NCI-H226 (cell line): ENCODE measurements at regions not wholly inside any gene's neighbourhood (a gene's known extent, or its start where the extent isn't known, plus 50 kb on each side); places are given as distances from the start of the nearest gene placed in this dataset.
A peak's percentile ranks its signal among the peaks of the same experiment; 100 is the strongest.

ENCODE experiments used
- DNase-seq: peaks from one replicate; pipeline ENCODE4 v3.0.0-alpha.2; 2015

GRCh38 chr15:35736150-35736549 lies 190.2 kb upstream of the DPH6 start:
- no peak for DNase-seq

GRCh38 chr15:35737441-35737840 lies 191.5 kb upstream of the DPH6 start:
- DNase-seq = no peak

- no peak for DNase-seq
These were observed 192.4 kb upstream of the DPH6 start for GRCh38 chr15:35738370-35738769.

GRCh38 chr15:35740761-35741160 lies 194.8 kb upstream of the DPH6 start:
- DNase-seq = peak; percentile 11

- DNase-seq = no peak
These were observed 195.4 kb upstream of the DPH6 start for GRCh38 chr15:35741395-35741794.

DNA sequence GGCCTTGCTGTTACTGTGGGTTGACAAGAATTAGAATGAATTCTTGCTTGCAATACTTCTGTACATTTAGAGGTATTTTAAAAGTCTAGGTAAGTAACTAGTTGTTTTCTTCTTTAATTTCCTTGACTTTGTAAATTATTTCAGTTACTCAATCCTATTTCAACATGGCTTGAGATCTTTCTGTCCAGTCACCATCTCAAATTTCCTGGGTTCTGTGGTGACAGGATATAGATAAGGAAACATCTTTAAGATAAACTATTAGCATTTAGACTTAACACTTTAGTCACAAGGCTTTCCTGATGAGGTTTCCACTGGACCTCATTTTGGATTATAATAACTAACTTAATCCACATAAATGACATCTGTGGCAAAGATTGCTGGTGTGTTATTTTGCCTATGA lies 195.9 kb upstream of the DPH6 start:
- DNase-seq = no peak

- no peak for DNase-seq
These were observed 197.4 kb upstream of the DPH6 start for GRCh38 chr15:35743321-35743720.

GRCh38 chr15:35746121-35746520 lies 200.2 kb upstream of the DPH6 start:
- DNase-seq = peak; percentile 36

DNA sequence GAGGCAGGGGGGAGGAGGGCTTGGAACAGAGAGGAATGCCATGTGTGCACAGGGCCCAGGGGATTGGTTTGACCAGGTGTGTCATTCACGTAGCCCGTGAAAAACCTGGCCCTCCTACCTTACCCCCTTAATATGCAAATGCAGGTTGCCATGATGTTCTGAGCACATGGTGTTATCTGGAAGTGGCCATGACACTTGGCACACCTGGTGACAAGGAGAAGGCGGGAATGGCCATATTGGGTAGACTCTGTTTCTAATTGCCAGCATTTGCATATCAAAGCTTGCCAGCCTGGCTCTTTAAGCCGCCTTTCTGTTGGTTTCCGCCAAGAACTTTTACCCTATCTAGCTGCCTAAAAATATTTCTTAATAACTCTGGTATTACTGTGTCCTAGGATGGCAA lies 202.1 kb upstream of the DPH6 start:
- no peak for DNase-seq

DNA sequence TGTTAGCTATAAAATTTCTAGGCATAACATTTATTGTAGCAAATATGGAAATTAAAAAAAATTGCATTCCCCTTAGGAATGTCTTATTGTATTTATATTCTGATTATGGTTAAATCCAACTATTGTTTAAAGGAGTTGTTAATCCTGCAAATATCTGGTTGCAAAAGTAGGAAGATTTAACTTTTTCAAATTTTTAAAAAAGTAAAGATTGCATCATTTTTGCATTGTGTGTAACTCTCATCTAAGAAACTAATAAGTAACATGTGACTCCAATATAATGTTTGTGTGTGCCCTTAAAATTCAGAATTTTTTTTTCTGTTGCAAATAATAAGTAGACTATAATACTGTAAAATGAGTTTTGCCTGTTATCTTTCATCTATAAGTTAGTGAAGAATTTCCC lies 204.1 kb upstream of the DPH6 start:
- DNase-seq = no peak

DNA sequence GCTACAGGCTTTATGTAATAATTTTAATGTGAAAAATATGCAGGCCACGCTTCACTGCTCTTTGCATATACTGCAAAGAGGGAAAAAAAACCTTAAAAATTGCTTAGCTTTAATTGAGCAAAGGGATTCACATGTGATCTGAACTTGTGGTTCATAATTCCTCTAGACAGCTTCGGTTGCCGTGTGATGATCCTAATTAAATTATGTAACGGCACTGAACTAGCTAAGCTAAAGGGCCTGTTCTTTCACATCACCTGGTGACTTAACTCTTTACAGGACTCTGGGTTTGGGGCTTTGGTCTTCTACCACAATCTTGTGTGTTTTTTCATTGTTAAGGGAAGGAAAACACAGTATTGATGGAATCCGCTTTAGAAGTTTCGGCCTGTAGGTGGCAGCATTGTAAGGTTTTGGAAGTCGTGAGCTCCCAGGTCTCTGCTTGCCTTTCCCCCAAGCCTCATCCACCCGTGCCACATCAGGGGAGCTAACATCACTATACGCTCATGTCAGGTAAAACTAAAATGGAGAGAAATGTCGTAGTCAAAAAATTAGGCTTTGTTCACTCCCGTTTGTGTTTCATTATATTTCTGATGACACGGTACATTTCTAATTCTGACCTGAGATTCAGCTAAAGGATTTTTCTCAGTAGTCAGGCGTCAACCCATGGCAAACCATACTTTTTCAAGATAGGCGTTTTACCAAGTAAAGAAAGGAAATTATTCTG lies 205.6 kb upstream of the DPH6 start:
- DNase-seq = no peak

- DNase-seq = no peak
These were observed 206.1 kb upstream of the DPH6 start for GRCh38 chr15:35752134-35752466.

DNA sequence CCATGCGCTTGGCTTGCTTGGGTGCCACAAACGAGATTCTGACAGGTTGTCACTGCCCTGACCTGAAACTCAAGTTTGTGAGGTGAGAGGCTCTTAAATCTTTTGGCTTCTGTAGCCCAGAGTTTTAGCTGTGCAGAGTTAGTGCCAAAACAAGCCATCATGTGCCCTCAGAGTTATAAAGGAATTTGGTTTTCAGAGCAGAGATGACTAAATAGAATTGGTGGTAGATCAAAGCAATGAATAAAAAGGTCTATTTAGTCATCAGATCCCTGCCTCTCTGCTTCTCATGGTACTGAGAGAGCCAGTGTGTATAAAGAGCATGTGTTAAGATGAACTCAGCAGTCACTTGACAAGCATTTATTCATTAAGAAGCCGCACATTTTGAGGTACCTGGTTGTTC lies 207.5 kb upstream of the DPH6 start:
- no peak for DNase-seq

- DNase-seq = no peak
These were observed 209.4 kb upstream of the DPH6 start for GRCh38 chr15:35755237-35755802.

DNA sequence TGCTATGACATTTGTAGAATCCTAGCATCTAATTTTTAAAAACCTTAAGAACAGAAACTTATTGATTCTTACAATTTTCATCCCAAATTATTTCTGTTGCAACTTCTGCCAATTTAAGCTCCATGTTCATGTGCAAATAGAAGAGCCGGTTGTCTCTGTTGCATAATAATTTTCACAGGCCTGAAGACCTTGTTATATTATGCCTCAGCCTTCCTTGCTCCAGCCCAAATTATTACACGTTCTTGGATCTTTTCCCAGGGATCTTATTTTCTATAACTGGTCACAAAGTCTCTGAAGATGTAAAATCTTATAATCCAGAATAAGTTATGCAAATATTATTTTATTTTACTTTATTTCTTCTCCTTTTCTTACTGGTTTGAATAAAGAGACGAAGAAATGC lies 210.7 kb upstream of the DPH6 start:
- no peak for DNase-seq

GRCh38 chr15:35757361-35757760 lies 211.4 kb upstream of the DPH6 start:
- DNase-seq = no peak

DNA sequence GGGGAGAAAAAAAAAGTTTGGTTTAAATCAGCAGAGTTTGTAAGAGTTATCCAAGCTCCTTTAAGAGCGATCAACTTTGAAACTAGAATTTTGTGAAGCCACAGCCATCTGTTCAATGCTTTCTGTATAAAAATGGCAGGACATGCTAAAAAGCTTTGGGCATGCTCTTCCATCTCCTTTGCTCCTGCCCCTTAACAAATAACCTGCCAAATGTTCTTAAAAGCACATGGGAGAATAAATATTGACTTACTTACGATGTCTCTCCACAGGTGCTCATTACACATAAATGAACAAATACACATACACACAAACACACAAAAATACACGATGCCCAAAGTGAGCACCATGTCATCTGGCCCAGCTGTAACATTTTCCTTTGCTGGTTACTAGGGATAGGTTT lies 211.8 kb upstream of the DPH6 start:
- DNase-seq = no peak

DNA sequence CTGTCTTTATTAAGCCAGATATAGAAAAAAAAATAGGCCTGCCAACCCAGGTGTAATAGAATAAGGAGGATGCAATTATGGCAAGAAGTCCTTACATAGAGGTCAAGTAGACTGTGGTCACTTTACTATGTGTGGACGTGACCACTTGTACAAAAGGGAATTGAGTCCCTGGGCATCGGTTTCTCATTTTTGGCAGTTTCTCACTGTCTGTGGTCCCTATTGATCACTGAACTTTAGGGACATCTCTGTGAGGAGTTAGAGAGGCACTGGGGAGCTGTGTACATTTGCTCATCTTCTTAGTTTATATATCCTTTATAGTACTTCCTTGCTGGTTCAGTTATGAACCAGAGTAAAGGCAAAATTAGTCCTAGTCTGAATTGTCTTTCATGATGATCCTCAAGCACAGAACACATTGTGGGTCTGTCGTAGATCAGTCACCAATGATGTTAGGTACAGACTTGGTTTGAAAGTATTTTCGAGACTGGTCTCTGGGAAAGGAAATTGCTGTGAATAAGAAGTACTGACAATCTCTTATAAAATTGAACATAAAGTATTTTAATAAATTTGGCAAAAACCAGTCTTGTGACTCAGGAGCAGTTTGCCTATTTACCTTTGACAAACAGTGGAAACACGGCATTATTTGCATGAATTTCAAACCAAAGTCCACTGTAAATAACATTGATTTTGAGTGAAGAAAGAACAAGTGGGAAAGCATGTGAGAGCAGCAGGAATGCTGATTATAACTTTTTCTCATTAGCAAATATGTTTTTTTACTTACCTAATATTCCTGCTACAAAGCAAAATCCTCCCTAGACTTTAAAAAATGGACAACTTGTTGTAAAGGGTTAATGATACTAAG lies 218.9 kb upstream of the DPH6 start:
- no peak for DNase-seq

GRCh38 chr15:35768949-35769348 lies 223.0 kb upstream of the DPH6 start:
- no peak for DNase-seq

- DNase-seq = no peak
These were observed 223.7 kb upstream of the DPH6 start for GRCh38 chr15:35769656-35770055.

DNA sequence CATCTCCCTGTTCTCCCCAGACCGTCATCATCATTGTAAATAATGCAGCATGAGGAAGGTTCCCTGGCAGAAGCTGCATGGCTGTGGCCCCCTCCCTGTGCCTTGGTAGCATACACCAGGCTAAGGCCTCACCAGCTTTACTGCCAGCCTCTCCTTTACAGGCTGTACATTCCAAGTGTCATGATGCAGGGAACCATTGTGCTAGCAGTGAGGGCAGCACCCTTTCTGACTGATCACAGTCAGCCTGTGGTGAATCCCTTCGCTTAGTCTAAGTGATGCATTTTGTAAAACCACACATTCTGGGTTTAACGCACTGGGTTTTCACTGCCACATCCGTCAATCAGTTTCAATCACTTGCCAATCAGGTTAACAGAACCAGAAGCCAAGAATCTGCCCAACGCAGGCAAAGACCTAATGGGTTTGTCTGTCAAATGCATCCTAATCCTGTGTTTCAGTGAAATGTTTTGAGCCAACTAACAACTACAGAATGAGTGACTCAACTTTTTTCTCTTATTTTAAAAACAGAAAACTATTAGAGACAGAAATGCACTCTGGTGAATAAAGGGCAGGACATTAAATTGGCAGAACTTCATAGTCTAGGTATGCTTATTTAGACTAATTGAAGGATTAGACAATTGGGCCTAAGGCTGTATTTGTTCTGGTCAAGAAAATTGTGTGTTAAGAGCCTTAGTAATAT lies 225.9 kb upstream of the DPH6 start:
- DNase-seq = no peak

DNA sequence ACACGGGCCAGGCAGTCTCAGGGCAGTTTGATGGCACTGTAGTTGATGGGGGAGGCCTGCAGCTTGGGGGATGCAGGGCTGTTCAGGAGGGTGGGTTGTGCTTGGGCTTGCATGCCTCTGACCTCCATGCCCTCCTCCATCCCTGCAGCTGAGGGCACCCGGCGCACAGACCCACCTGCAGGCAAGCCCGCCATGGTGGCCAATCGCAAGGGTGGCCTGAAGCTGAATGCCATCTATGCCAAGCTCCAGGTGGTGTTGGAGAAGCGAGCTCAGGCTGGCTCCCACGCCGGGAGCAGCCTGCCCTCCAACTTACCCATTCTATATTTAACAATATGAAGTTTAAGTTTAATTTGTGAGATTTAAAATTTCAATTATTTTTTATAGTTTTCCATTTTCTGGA lies 228.7 kb upstream of the DPH6 start:
- no peak for DNase-seq

- no peak for DNase-seq
These were observed 229.5 kb upstream of the DPH6 start for GRCh38 chr15:35775471-35775870.

DNA sequence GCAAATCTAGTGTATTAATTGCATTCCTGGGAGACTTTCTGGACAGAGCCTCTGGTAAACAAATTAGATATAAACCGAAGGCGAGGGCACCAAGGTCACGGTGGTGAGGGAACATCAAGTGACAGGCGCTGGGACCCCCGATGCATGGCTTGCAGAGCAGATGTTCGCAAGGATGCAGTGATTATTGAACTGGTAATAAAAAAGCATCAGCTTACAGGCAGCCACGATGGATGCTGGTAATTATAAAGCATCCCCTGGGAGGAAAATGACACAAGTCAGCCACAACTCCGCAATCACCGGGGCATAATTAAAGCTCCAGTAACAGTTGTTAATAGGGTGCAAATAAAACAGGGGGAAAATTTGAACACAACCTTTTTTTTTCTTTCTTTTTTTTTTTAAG lies 231.1 kb upstream of the DPH6 start:
- DNase-seq = no peak
